ENCODE measurements at regions not wholly inside any gene's neighbourhood (a gene's known extent, or its start where the extent isn't known, plus 50 kb on each side); places are given as distances from the start of the nearest gene placed in this dataset.

DNA sequence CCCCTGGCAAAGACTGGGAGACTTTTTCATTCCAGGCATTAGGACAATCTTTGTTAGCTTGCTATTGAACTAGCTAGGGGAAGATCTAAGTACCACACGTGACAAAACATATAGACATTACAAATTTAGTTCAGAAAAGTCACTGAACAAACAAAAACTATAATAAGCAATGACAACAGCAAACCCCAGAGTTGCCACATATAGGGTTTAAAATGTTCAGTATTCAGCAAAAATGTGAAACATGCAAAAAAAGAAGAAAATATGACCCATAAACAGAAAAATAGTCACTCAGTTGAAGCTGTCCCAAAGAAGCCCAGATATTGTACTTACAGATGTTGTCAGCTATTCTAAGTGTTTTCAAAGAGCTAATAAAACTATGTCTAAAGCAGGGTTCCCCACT lies 431.1 kb upstream of the CDH2 start:
- Histone ChIP-seq H3K4me3 (no peak overlapping the region), H3K79me2 (ENCODE audit: control insufficient read depth, insufficient read depth, low read length) (no peaks in the 10 kb centered on the region), H3K27ac (ENCODE audit: control insufficient read depth, insufficient read depth) (no peak overlapping the region), H3K9me3 (replicated peaks; ENCODE audit: control insufficient read depth, insufficient read depth, low read length) (no peaks in the 10 kb centered on the region), H3K36me3 (ENCODE audit: control insufficient read depth in 2 of 2, insufficient read depth in 2 of 2, low read length in 1 of 2) (no peaks in the 10 kb centered on the region), H2AFZ (ENCODE audit: control insufficient read depth, low read depth, low read length) (no peak overlapping the region), H3K4me2 (ENCODE audit: control insufficient read depth, insufficient read depth) (no peak overlapping the region), H3K9ac (ENCODE audit: control insufficient read depth, insufficient read depth, low read length) (no peak overlapping the region), H4K20me1 (ENCODE audit: control insufficient read depth, insufficient read depth) (no peaks in the 10 kb centered on the region), H3K27me3 (replicated peaks in 1 of 2; ENCODE audit: control insufficient read depth in 2 of 2, insufficient read depth in 2 of 2, low read length in 1 of 2) (no peaks in the 10 kb centered on the region), H3K4me1 (ENCODE audit: control insufficient read depth, insufficient read depth, low read length) (no peaks in the 10 kb centered on the region)
- DNase-seq (ENCODE audit: low read depth, low spot score) = no peak
- SMC1A ChIA-PET (ENCODE audit: uncharacterized antibody, unreplicated experiment) = no interaction called here
- intact Hi-C loops (cut with micrococcal nuclease; ENCODE audit: unreplicated experiment) = no loop called here
- no peak for FAIRE-seq
- no TSS peak for BruUV-seq (replicated peaks)
- in situ Hi-C loops (cut with MboI) = no loop called here
- RAD21 ChIA-PET (ENCODE audit: unreplicated experiment) = no interaction called here
- POLR2A ChIA-PET = no interaction called here
- 0% methylated on average over 1 of the region's 1 CpG for WGBS (ENCODE audit: insufficient coverage, insufficient replicate concordance, low lambda C conversion rate, missing lambda C conversion rate)
- CTCF ChIA-PET = no interaction called here
- ATAC-seq = no peak
- TF ChIP-seq, protein P1, sequence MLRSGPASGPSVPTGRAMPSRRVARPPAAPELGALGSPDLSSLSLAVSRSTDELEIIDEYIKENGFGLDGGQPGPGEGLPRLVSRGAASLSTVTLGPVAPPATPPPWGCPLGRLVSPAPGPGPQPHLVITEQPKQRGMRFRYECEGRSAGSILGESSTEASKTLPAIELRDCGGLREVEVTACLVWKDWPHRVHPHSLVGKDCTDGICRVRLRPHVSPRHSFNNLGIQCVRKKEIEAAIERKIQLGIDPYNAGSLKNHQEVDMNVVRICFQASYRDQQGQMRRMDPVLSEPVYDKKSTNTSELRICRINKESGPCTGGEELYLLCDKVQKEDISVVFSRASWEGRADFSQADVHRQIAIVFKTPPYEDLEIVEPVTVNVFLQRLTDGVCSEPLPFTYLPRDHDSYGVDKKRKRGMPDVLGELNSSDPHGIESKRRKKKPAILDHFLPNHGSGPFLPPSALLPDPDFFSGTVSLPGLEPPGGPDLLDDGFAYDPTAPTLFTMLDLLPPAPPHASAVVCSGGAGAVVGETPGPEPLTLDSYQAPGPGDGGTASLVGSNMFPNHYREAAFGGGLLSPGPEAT (IDR thresholded peaks at IDR 0.05; ENCODE audit: low read depth) = no peak
- TF ChIP-seq MYC (IDR thresholded peaks at IDR 0.05; ENCODE audit: insufficient read depth, insufficient read length, insufficient replicate concordance, low read length, severe bottlenecking) (no peak), SPI1 (IDR thresholded peaks at IDR 0.05; ENCODE audit: borderline replicate concordance, insufficient read depth, low read depth, low read length) (no peak), RAD21 (IDR thresholded peaks at IDR 0.05; ENCODE audit: insufficient read depth, low read depth, low read length) (no peak), NR2F1 (conservative IDR thresholded peaks at IDR 0.05) (no peak), CUX1 (IDR thresholded peaks at IDR 0.05; ENCODE audit: insufficient replicate concordance, low read depth, low read length) (no peak), TBL1XR1 (IDR thresholded peaks at IDR 0.05; ENCODE audit: low read depth, low read length) (no peak), STAT3 (IDR thresholded peaks at IDR 0.05; ENCODE audit: low read depth, low read length) (no peak), ATF7 (IDR thresholded peaks at IDR 0.05; ENCODE audit: low read depth) (no peak), BMI1 (IDR thresholded peaks at IDR 0.05; ENCODE audit: borderline replicate concordance) (no peak), SIX5 (IDR thresholded peaks at IDR 0.05; ENCODE audit: low read depth, low read length, severe bottlenecking) (no peak), NFYB (IDR thresholded peaks at IDR 0.05; ENCODE audit: insufficient read depth, low read depth, low read length) (no peak), PAX5 (IDR thresholded peaks at IDR 0.05; ENCODE audit: borderline replicate concordance, low read depth, low read length) (no peak), ZBTB4 (CRISPR knock-in tag; IDR thresholded peaks at IDR 0.05) (no peak), ATF3 (IDR thresholded peaks at IDR 0.05; ENCODE audit: borderline replicate concordance, extremely low read depth, low read depth, low read length) (no peak)
